ENCODE measurements at regions not wholly inside any gene's neighbourhood (a gene's known extent, or its start where the extent isn't known, plus 50 kb on each side); places are given as distances from the start of the nearest gene placed in this dataset.

DNA sequence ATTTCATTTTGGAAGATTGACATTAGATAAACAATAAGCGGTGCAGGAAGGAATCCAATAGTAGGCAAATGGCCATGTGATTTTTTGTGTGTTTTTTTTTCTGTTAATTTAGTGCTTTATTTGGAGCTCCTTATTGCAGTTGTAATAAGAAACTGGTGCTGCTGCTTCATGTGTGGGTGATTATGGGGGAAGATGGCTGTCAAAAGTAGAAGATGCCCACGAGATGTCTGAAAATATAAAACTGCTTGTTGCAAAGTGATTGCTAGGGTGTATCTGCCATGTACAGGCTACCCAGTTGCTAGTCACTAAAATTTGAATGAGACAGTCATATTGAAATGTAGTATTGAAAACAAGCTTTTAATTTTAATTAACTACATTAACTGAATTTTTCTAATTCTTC, 216.7 kb upstream of the FTMT start (continued):
- TF ChIP-seq, protein P1, sequence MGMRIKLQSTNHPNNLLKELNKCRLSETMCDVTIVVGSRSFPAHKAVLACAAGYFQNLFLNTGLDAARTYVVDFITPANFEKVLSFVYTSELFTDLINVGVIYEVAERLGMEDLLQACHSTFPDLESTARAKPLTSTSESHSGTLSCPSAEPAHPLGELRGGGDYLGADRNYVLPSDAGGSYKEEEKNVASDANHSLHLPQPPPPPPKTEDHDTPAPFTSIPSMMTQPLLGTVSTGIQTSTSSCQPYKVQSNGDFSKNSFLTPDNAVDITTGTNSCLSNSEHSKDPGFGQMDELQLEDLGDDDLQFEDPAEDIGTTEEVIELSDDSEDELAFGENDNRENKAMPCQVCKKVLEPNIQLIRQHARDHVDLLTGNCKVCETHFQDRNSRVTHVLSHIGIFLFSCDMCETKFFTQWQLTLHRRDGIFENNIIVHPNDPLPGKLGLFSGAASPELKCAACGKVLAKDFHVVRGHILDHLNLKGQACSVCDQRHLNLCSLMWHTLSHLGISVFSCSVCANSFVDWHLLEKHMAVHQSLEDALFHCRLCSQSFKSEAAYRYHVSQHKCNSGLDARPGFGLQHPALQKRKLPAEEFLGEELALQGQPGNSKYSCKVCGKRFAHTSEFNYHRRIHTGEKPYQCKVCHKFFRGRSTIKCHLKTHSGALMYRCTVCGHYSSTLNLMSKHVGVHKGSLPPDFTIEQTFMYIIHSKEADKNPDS (CRISPR knock-in tag; IDR thresholded peaks at IDR 0.05) = no peak
- TF ChIP-seq CC2D1A (CRISPR knock-in tag; IDR thresholded peaks at IDR 0.05) = no peak
- TF ChIP-seq, protein P2, sequence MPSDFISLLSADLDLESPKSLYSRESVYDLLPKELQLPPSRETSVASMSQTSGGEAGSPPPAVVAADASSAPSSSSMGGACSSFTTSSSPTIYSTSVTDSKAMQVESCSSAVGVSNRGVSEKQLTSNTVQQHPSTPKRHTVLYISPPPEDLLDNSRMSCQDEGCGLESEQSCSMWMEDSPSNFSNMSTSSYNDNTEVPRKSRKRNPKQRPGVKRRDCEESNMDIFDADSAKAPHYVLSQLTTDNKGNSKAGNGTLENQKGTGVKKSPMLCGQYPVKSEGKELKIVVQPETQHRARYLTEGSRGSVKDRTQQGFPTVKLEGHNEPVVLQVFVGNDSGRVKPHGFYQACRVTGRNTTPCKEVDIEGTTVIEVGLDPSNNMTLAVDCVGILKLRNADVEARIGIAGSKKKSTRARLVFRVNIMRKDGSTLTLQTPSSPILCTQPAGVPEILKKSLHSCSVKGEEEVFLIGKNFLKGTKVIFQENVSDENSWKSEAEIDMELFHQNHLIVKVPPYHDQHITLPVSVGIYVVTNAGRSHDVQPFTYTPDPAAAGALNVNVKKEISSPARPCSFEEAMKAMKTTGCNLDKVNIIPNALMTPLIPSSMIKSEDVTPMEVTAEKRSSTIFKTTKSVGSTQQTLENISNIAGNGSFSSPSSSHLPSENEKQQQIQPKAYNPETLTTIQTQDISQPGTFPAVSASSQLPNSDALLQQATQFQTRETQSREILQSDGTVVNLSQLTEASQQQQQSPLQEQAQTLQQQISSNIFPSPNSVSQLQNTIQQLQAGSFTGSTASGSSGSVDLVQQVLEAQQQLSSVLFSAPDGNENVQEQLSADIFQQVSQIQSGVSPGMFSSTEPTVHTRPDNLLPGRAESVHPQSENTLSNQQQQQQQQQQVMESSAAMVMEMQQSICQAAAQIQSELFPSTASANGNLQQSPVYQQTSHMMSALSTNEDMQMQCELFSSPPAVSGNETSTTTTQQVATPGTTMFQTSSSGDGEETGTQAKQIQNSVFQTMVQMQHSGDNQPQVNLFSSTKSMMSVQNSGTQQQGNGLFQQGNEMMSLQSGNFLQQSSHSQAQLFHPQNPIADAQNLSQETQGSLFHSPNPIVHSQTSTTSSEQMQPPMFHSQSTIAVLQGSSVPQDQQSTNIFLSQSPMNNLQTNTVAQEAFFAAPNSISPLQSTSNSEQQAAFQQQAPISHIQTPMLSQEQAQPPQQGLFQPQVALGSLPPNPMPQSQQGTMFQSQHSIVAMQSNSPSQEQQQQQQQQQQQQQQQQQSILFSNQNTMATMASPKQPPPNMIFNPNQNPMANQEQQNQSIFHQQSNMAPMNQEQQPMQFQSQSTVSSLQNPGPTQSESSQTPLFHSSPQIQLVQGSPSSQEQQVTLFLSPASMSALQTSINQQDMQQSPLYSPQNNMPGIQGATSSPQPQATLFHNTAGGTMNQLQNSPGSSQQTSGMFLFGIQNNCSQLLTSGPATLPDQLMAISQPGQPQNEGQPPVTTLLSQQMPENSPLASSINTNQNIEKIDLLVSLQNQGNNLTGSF (CRISPR knock-in tag; IDR thresholded peaks at IDR 0.05) = no peak

- no TSS peak for BruUV-seq (replicated peaks)
- TF ChIP-seq ZNF224 (CRISPR knock-in tag; IDR thresholded peaks at IDR 0.05) (no peak), RARA (CRISPR knock-in tag; IDR thresholded peaks at IDR 0.05) (no peak), ASH2L (IDR thresholded peaks at IDR 0.05; ENCODE audit: insufficient read length, low read depth, low read length) (no peak), TCF7L2 (IDR thresholded peaks at IDR 0.05; ENCODE audit: low read depth, low read length) (no peak), ZNF75D (CRISPR knock-in tag; IDR thresholded peaks at IDR 0.05; ENCODE audit: borderline replicate concordance) (no peak), HNRNPL (IDR thresholded peaks at IDR 0.05; ENCODE audit: low read depth, low read length) (no peak), ZNF766 (CRISPR knock-in tag; IDR thresholded peaks at IDR 0.05; ENCODE audit: borderline replicate concordance) (no peak), ISL2 (CRISPR knock-in tag; IDR thresholded peaks at IDR 0.05) (no peak), KLF9 (CRISPR knock-in tag; IDR thresholded peaks at IDR 0.05; ENCODE audit: low read depth) (no peak), TBX2 (CRISPR knock-in tag; IDR thresholded peaks at IDR 0.05; ENCODE audit: borderline replicate concordance) (no peak), ZNF530 (CRISPR knock-in tag; IDR thresholded peaks at IDR 0.05; ENCODE audit: low read depth) (no peak), PITX1 (CRISPR knock-in tag; IDR thresholded peaks at IDR 0.05) (no peak)
- TF ChIP-seq, protein P3, sequence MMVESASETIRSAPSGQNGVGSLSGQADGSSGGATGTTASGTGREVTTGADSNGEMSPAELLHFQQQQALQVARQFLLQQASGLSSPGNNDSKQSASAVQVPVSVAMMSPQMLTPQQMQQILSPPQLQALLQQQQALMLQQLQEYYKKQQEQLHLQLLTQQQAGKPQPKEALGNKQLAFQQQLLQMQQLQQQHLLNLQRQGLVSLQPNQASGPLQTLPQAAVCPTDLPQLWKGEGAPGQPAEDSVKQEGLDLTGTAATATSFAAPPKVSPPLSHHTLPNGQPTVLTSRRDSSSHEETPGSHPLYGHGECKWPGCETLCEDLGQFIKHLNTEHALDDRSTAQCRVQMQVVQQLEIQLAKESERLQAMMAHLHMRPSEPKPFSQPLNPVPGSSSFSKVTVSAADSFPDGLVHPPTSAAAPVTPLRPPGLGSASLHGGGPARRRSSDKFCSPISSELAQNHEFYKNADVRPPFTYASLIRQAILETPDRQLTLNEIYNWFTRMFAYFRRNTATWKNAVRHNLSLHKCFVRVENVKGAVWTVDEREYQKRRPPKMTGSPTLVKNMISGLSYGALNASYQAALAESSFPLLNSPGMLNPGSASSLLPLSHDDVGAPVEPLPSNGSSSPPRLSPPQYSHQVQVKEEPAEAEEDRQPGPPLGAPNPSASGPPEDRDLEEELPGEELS (CRISPR knock-in tag; IDR thresholded peaks at IDR 0.05) = no peak
- FAIRE-seq (no peak), DNase-seq (ENCODE audit: low spot score) (no peak), ATAC-seq (no peak)
- intact Hi-C loops (cut with micrococcal nuclease; ENCODE audit: unreplicated experiment) = no loop called here
- CTCF ChIA-PET (ENCODE audit: low intra/inter-chr PET ratio, low total read pairs) = no interaction called here
- no peak overlapping the region for H3K4me3 ChIP-seq (replicated peaks in 1 of 3; ENCODE audit: insufficient read depth in 1 of 3, low read depth in 2 of 3, low read length in 3 of 3)
- no peak overlapping the region for H3K27ac ChIP-seq (ENCODE audit: extremely low read length, insufficient read depth, low read length)
- no peaks in the 10 kb centered on the region for H3K9me3 ChIP-seq (ENCODE audit: low read length)
- 33% methylated on average over 2 of the region's 2 CpGs for WGBS (ENCODE audit: low lambda C conversion rate)
- no peaks in the 10 kb centered on the region for H4K20me1 ChIP-seq (ENCODE audit: insufficient read depth, low read length)
- POLR2A ChIA-PET = no interaction called here
- no peaks in the 10 kb centered on the region for H3K36me3 ChIP-seq (replicated peaks in 1 of 2; ENCODE audit: control insufficient read depth in 1 of 2, insufficient read depth in 2 of 2, low read length in 2 of 2)
- H2AFZ ChIP-seq (ENCODE audit: low read length) = no peak overlapping the region
- no peaks in the 10 kb centered on the region for H3K27me3 ChIP-seq (ENCODE audit: control insufficient read depth in 1 of 2, insufficient read depth in 2 of 2, low read length in 2 of 2)
- H3K4me1 ChIP-seq (ENCODE audit: insufficient read depth, low read length) = no peaks in the 10 kb centered on the region
- H3K4me2 ChIP-seq (ENCODE audit: low read depth, low read length) = no peak overlapping the region
- in situ Hi-C loops (cut with HindIII; ENCODE audit: extremely low pct_ligation_motif_present, low pct_unique_long_range_greater_than_20kb) = loop anchor here (10.0 kb wide), 1 partner anchor 307 kb away; no protein-coding TSS in a partner anchor
- H3K9ac ChIP-seq (ENCODE audit: insufficient read depth, low read depth, low read length) = no peak overlapping the region
- no peaks in the 10 kb centered on the region for H3K79me2 ChIP-seq (ENCODE audit: insufficient read depth, low read length)
These were observed 213.6 kb upstream of the FTMT start for GRCh38 chr5:121638126-121638525.
